Keratinocyte (primary cell): ENCODE measurements at regions not wholly inside any gene's neighbourhood (a gene's known extent, or its start where the extent isn't known, plus 50 kb on each side); places are given as distances from the start of the nearest gene placed in this dataset.

ENCODE experiments used
- DNase-seq: peaks from one replicate; pipeline ENCODE4 v3.0.0-alpha.2; 2011; ENCODE audit warnings: low read depth, missing footprints, low spot score
- FAIRE-seq: peaks from 2 replicates; lab custom pipeline; 2011; peaks lifted over from hg19 to GRCh38; lab: Jason Lieb, UNC
- H2AFZ ChIP-seq: 2 replicates; pipeline ENCODE4 v1.6.0; 2012; ENCODE audit warnings: low read length, control low read depth, inconsistent platforms; ENCODE audit not compliant: control insufficient read depth
- H3K27ac ChIP-seq: 2 replicates; pipeline ENCODE4 v1.5.1; 2011; ENCODE audit warnings: low read length; ENCODE audit not compliant: control insufficient read depth, insufficient read depth
- H3K27me3 ChIP-seq: 3 replicates; pipeline ENCODE4 v1.6.0; 2011; ENCODE audit warnings: low read length; ENCODE audit not compliant: control insufficient read depth, insufficient read depth; ENCODE audit errors: extremely low read depth
- H3K36me3 ChIP-seq, 2 experiments: 2 replicates in 1 of 2; 3 replicates in 1 of 2; pipeline ENCODE4 v1.5.1; 2011; ENCODE audit warnings: low read length in 2 of 2, mild to moderate bottlenecking in 1 of 2; ENCODE audit not compliant: control insufficient read depth in 2 of 2, insufficient read depth in 2 of 2; ENCODE audit errors: extremely low read depth in 1 of 2
- H3K4me1 ChIP-seq: 3 replicates; pipeline ENCODE4 v1.5.1; 2011; ENCODE audit warnings: low read length; ENCODE audit not compliant: control insufficient read depth, insufficient read depth; ENCODE audit errors: extremely low read depth
- H3K4me2 ChIP-seq: 3 replicates; pipeline ENCODE4 v1.6.0; 2011; ENCODE audit warnings: low read depth, low read length; ENCODE audit not compliant: control insufficient read depth, insufficient read depth; ENCODE audit errors: extremely low read depth
- H3K4me3 ChIP-seq, 3 experiments: fragments of 200-600 bp in 1 of 3; sonication (generic) in 1 of 3; 2 replicates in 2 of 3; 3 replicates in 1 of 3; pipeline ENCODE4 v1.5.1; 2011 to 2016; ENCODE audit warnings: low read length in 3 of 3, mild to moderate bottlenecking in 3 of 3, control low read depth in 2 of 3, inconsistent platforms in 1 of 3, low read depth in 1 of 3, mixed read lengths in 1 of 3, mixed run types in 1 of 3, moderate library complexity in 1 of 3; ENCODE audit not compliant: control insufficient read depth in 2 of 3, insufficient read depth in 2 of 3; ENCODE audit errors: extremely low read depth in 1 of 3
- H3K79me2 ChIP-seq: 2 replicates; pipeline ENCODE4 v1.6.0; 2012; ENCODE audit warnings: low read length; ENCODE audit not compliant: control insufficient read depth, insufficient read depth
- H3K9ac ChIP-seq: 3 replicates; pipeline ENCODE4 v1.6.0; 2011; ENCODE audit warnings: low read length; ENCODE audit not compliant: control insufficient read depth, insufficient read depth; ENCODE audit errors: extremely low read depth
- H3K9me1 ChIP-seq: 3 replicates; pipeline ENCODE4 v1.6.0; 2011; ENCODE audit warnings: low read length; ENCODE audit not compliant: control insufficient read depth, insufficient read depth; ENCODE audit errors: extremely low read depth
- H3K9me3 ChIP-seq: 2 replicates; pipeline ENCODE4 v1.5.1; 2012; ENCODE audit warnings: low read depth, low read length; ENCODE audit not compliant: control insufficient read depth
- H4K20me1 ChIP-seq: 3 replicates; pipeline ENCODE4 v1.6.0; 2011; ENCODE audit warnings: low read length; ENCODE audit not compliant: control insufficient read depth, insufficient read depth; ENCODE audit errors: extremely low read depth
- CTCF ChIP-seq, 3 experiments: IDR thresholded peaks in 1 of 3; conservative IDR thresholded peaks in 1 of 3; optimal IDR thresholded peaks in 1 of 3; 2 replicates in 2 of 3; 3 replicates in 1 of 3; pipeline versions ENCODE3 to v1.5.1; 2011; ENCODE audit warnings: low read length in 3 of 3, mild to moderate bottlenecking in 3 of 3, moderate library complexity in 2 of 3, control low read depth in 1 of 3, inconsistent platforms in 1 of 3; ENCODE audit not compliant: insufficient read depth in 2 of 3; ENCODE audit errors: extremely low read depth in 1 of 3
- EZH2 ChIP-seq: IDR thresholded peaks from one replicate; pipeline ENCODE4 v1.6.1; 2012; ENCODE audit warnings: inconsistent platforms, mild to moderate bottlenecking, low read length, moderate library complexity
- dilution Hi-C: fragments of 300-500 bp; cut with MboI; formaldehyde crosslinking; loops from one replicate; pipeline ENCODE4 v1.7.0; 2020; ENCODE audit warnings: low sequenced_read_pairs; ENCODE audit not compliant: extremely low pct_ligation_motif_present

- no peaks in the 10 kb centered on the region for H3K9me1 ChIP-seq
- TF ChIP-seq CTCF (optimal IDR thresholded peaks at IDR 0.05 in 1 of 3, IDR thresholded peaks at IDR 0.05 in 1 of 3, conservative IDR thresholded peaks at IDR 0.05 in 1 of 3; ENCODE audit: extremely low read depth in 1 of 3, insufficient read depth in 2 of 3, low read length in 3 of 3) (no peak), EZH2 (no peak)
- no peak overlapping the region for H3K4me3 ChIP-seq
- no peak overlapping the region for H3K4me2 ChIP-seq
- H2AFZ ChIP-seq, result no peak overlapping the region
- DNase-seq (no peak), FAIRE-seq (no peak)
- no peak overlapping the region for H3K9ac ChIP-seq
- no peaks in the 10 kb centered on the region for H3K79me2 ChIP-seq
- no peaks in the 10 kb centered on the region for H3K27me3 ChIP-seq
- no peaks in the 10 kb centered on the region for H3K9me3 ChIP-seq
- H4K20me1 ChIP-seq, result no peaks in the 10 kb centered on the region
- no peaks in the 10 kb centered on the region for H3K36me3 ChIP-seq
- peaks cover 4% of the 10 kb centered on the region for H3K4me1 ChIP-seq
- dilution Hi-C loops, result no loop called here
- H3K27ac ChIP-seq, result no peak overlapping the region
Observed at GRCh38 chr6:109297406-109298110, 84.7 kb downstream of the CD164 start.

GRCh38 chr6:109296971-109297372, 85.3 kb downstream of the CD164 start:
- no peak for FAIRE-seq
- H2AFZ ChIP-seq, result no peak overlapping the region

More at GRCh38 chr6:109296971-109297372, 85.3 kb downstream of the CD164 start:
- Histone ChIP-seq H3K4me3 (no peak overlapping the region), H3K9me1 (no peaks in the 10 kb centered on the region), H3K9ac (no peak overlapping the region), H3K27me3 (no peaks in the 10 kb centered on the region), H3K79me2 (no peaks in the 10 kb centered on the region), H3K27ac (no peak overlapping the region), H4K20me1 (no peaks in the 10 kb centered on the region), H3K36me3 (no peaks in the 10 kb centered on the region), H3K9me3 (no peaks in the 10 kb centered on the region), H3K4me1 (peaks cover 4% of the 10 kb centered on the region), H3K4me2 (no peak overlapping the region)
- TF ChIP-seq EZH2 (no peak), CTCF (optimal IDR thresholded peaks at IDR 0.05 in 1 of 3, IDR thresholded peaks at IDR 0.05 in 1 of 3, conservative IDR thresholded peaks at IDR 0.05 in 1 of 3; ENCODE audit: extremely low read depth in 1 of 3, insufficient read depth in 2 of 3, low read length in 3 of 3) (no peak)
- no peak for DNase-seq
- dilution Hi-C loops, result no loop called here
